GM23338 (cell line): ENCODE measurements at regions not wholly inside any gene's neighbourhood (a gene's known extent, or its start where the extent isn't known, plus 50 kb on each side); places are given as distances from the start of the nearest gene placed in this dataset.

Experiments
- ATAC-seq: fragments of 200-7000 bp; cut with Tn5 transposase; 3 replicates; pipeline ENCODE4 v1.9.1; 2020
- DNase-seq: peaks from one replicate; pipeline ENCODE4 v3.0.0-alpha.2; 2015; ENCODE audit warnings: low spot score
- H2AFZ ChIP-seq: fragments of 200-600 bp; sonication (generic); 2 replicates; pipeline ENCODE4 v1.8.0; 2016; ENCODE audit warnings: antibody characterized with exemption, mild to moderate bottlenecking, moderate library complexity
- H3F3A ChIP-seq: fragments of 200-600 bp; sonication (generic); replicated peaks from 2 replicates; pipeline ENCODE4 v1.8.0; 2017; ENCODE audit warnings: antibody characterized with exemption, mixed run types, low read depth
- H3K27ac ChIP-seq: fragments of 200-600 bp; sonication (generic); 2 replicates; pipeline ENCODE4 v1.6.1; 2016; ENCODE audit warnings: low read depth
- H3K27me3 ChIP-seq: fragments of 200-600 bp; sonication (generic); 2 replicates; pipeline ENCODE4 v1.8.0; 2016; ENCODE audit warnings: mild to moderate bottlenecking, mixed run types, moderate library complexity; ENCODE audit not compliant: insufficient read depth
- H3K36me3 ChIP-seq: fragments of 200-600 bp; sonication (generic); 2 replicates; pipeline ENCODE4 v1.8.0; 2016; ENCODE audit warnings: mild to moderate bottlenecking; ENCODE audit not compliant: insufficient read depth
- H3K4me1 ChIP-seq: fragments of 200-600 bp; sonication (generic); 2 replicates; pipeline ENCODE4 v1.8.0; 2016; ENCODE audit warnings: mild to moderate bottlenecking, moderate library complexity; ENCODE audit not compliant: insufficient read depth
- H3K4me2 ChIP-seq: fragments of 200-600 bp; sonication (generic); 2 replicates; pipeline ENCODE4 v1.7.1; 2017; ENCODE audit warnings: mixed run types
- H3K4me3 ChIP-seq: fragments of 200-600 bp; sonication (generic); 2 replicates; pipeline ENCODE4 v1.6.1; 2016; ENCODE audit warnings: mixed run types
- H3K79me2 ChIP-seq: fragments of 200-600 bp; sonication (generic); replicated peaks from 2 replicates; pipeline ENCODE4 v1.8.0; 2017; ENCODE audit warnings: mild to moderate bottlenecking; ENCODE audit not compliant: insufficient read depth
- H3K9me2 ChIP-seq: fragments of 200-600 bp; sonication (generic); 2 replicates; pipeline ENCODE4 v1.8.0; 2017; ENCODE audit not compliant: insufficient read depth
- H4K20me1 ChIP-seq: fragments of 200-600 bp; sonication (generic); replicated peaks from 2 replicates; pipeline ENCODE4 v1.8.0; 2017; ENCODE audit warnings: mild to moderate bottlenecking; ENCODE audit not compliant: insufficient read depth
- H3K27ac Mint-ChIP-seq: 2 replicates; pipeline ENCODE4 v1.8.0; 2020; ENCODE audit warnings: inconsistent platforms, mild to moderate bottlenecking, moderate library complexity, mixed read lengths
- H3K27me3 Mint-ChIP-seq: 3 replicates; pipeline ENCODE4 v1.8.0; 2022; ENCODE audit warnings: low read depth, mild to moderate bottlenecking, moderate library complexity, mixed read lengths, inconsistent platforms; ENCODE audit not compliant: insufficient read depth, poor library complexity
- H3K36me3 Mint-ChIP-seq: 3 replicates; pipeline ENCODE4 v1.8.0; 2021; ENCODE audit warnings: low read depth, mild to moderate bottlenecking, inconsistent platforms, moderate library complexity, mixed read lengths
- H3K4me1 Mint-ChIP-seq: 3 replicates; pipeline ENCODE4 v1.8.0; 2020; ENCODE audit warnings: mild to moderate bottlenecking, inconsistent platforms, mixed read lengths
- H3K4me3 Mint-ChIP-seq: 3 replicates; pipeline ENCODE4 v1.8.0; 2021; ENCODE audit warnings: moderate library complexity, mild to moderate bottlenecking, inconsistent platforms, mixed read lengths
- H3K9me3 Mint-ChIP-seq: 3 replicates; pipeline ENCODE4 v1.8.0; 2020; ENCODE audit warnings: moderate library complexity, mild to moderate bottlenecking, inconsistent platforms, mixed read lengths
- EZH2 ChIP-seq: fragments of 200-600 bp; sonication (generic); IDR thresholded peaks from one replicate; pipeline ENCODE4 v1.8.0; 2017; ENCODE audit warnings: antibody characterized with exemption, mild to moderate bottlenecking, low read depth; ENCODE audit not compliant: unreplicated experiment
- EZH2phosphoT487 ChIP-seq: fragments of 200-600 bp; sonication (generic); IDR thresholded peaks from one replicate; pipeline ENCODE4 v1.8.1; 2018; ENCODE audit warnings: antibody characterized with exemption; ENCODE audit not compliant: unreplicated experiment
- NANOG ChIP-seq: IDR thresholded peaks from 2 replicates; pipeline ENCODE4 v1.6.1; 2016; ENCODE audit warnings: antibody characterized with exemption, borderline replicate concordance
- POLR2AphosphoS5 ChIP-seq: IDR thresholded peaks from 2 replicates; pipeline ENCODE4 v1.6.1; 2016; ENCODE audit warnings: antibody characterized with exemption, low read depth
- STAT1 ChIP-seq: IDR thresholded peaks from one replicate; pipeline ENCODE4 v1.6.1; 2016; ENCODE audit warnings: antibody characterized with exemption; ENCODE audit not compliant: unreplicated experiment
- ZNF114 ChIP-seq: fragments of 250-450 bp; sonication (Bioruptor Pico); IDR thresholded peaks from 2 replicates; pipeline ENCODE4 v1.5.0; 2020; ENCODE audit warnings: mild to moderate bottlenecking, moderate library complexity
- ZNF331 ChIP-seq: fragments of 250-450 bp; sonication (Bioruptor Pico); IDR thresholded peaks from 2 replicates; pipeline ENCODE4 v1.5.0; 2020; ENCODE audit warnings: low read depth, mild to moderate bottlenecking, moderate library complexity
- TF ChIP-seq, protein P1 (sequence below): IDR thresholded peaks from 2 replicates; pipeline ENCODE4 v1.6.1; 2016; ENCODE audit warnings: antibody characterized with exemption
- TF ChIP-seq, protein P2 (sequence below): IDR thresholded peaks from one replicate; pipeline ENCODE4 v1.6.1; 2018; ENCODE audit warnings: antibody characterized with exemption; ENCODE audit not compliant: unreplicated experiment
- TF ChIP-seq, protein P3 (sequence below): fragments of 250-450 bp; sonication (Bioruptor Pico); IDR thresholded peaks from 2 replicates; pipeline ENCODE4 v1.5.0; 2020; ENCODE audit warnings: mild to moderate bottlenecking, moderate library complexity
- TF ChIP-seq, protein P4 (sequence below), 2 experiments: fragments of 200-600 bp in 1 of 2; sonication (generic) in 1 of 2; conservative IDR thresholded peaks; 2 replicates each; pipeline versions ENCODE4 v1.5.1 to v1.6.1; 2016 to 2017; ENCODE audit warnings: antibody characterized with exemption in 2 of 2, low read depth in 2 of 2, mild to moderate bottlenecking in 2 of 2, moderate library complexity in 1 of 2

GRCh38 chr6:85382541-85382940 is 67.3 kb upstream of the NT5E start:
- DNase-seq, result no peak
- no peaks in the 10 kb centered on the region for H3K36me3 ChIP-seq
- no peak overlapping the region for H3K4me2 ChIP-seq
- H3F3A ChIP-seq, result no peaks in the 10 kb centered on the region
- H3K79me2 ChIP-seq, result no peaks in the 10 kb centered on the region
- H3K27me3 Mint-ChIP-seq, result no peaks in the 10 kb centered on the region
- TF ChIP-seq, protein P1, sequence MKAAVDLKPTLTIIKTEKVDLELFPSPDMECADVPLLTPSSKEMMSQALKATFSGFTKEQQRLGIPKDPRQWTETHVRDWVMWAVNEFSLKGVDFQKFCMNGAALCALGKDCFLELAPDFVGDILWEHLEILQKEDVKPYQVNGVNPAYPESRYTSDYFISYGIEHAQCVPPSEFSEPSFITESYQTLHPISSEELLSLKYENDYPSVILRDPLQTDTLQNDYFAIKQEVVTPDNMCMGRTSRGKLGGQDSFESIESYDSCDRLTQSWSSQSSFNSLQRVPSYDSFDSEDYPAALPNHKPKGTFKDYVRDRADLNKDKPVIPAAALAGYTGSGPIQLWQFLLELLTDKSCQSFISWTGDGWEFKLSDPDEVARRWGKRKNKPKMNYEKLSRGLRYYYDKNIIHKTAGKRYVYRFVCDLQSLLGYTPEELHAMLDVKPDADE, result no peak
- TF ChIP-seq POLR2AphosphoS5 (no peak), STAT1 (no peak), NANOG (no peak), EZH2phosphoT487 (no peak), EZH2 (no peak), ZNF114 (no peak), ZNF331 (CRISPR knock-in tag) (no peak)
- TF ChIP-seq, protein P2, sequence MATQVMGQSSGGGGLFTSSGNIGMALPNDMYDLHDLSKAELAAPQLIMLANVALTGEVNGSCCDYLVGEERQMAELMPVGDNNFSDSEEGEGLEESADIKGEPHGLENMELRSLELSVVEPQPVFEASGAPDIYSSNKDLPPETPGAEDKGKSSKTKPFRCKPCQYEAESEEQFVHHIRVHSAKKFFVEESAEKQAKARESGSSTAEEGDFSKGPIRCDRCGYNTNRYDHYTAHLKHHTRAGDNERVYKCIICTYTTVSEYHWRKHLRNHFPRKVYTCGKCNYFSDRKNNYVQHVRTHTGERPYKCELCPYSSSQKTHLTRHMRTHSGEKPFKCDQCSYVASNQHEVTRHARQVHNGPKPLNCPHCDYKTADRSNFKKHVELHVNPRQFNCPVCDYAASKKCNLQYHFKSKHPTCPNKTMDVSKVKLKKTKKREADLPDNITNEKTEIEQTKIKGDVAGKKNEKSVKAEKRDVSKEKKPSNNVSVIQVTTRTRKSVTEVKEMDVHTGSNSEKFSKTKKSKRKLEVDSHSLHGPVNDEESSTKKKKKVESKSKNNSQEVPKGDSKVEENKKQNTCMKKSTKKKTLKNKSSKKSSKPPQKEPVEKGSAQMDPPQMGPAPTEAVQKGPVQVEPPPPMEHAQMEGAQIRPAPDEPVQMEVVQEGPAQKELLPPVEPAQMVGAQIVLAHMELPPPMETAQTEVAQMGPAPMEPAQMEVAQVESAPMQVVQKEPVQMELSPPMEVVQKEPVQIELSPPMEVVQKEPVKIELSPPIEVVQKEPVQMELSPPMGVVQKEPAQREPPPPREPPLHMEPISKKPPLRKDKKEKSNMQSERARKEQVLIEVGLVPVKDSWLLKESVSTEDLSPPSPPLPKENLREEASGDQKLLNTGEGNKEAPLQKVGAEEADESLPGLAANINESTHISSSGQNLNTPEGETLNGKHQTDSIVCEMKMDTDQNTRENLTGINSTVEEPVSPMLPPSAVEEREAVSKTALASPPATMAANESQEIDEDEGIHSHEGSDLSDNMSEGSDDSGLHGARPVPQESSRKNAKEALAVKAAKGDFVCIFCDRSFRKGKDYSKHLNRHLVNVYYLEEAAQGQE, result no peak
- TF ChIP-seq, protein P3, sequence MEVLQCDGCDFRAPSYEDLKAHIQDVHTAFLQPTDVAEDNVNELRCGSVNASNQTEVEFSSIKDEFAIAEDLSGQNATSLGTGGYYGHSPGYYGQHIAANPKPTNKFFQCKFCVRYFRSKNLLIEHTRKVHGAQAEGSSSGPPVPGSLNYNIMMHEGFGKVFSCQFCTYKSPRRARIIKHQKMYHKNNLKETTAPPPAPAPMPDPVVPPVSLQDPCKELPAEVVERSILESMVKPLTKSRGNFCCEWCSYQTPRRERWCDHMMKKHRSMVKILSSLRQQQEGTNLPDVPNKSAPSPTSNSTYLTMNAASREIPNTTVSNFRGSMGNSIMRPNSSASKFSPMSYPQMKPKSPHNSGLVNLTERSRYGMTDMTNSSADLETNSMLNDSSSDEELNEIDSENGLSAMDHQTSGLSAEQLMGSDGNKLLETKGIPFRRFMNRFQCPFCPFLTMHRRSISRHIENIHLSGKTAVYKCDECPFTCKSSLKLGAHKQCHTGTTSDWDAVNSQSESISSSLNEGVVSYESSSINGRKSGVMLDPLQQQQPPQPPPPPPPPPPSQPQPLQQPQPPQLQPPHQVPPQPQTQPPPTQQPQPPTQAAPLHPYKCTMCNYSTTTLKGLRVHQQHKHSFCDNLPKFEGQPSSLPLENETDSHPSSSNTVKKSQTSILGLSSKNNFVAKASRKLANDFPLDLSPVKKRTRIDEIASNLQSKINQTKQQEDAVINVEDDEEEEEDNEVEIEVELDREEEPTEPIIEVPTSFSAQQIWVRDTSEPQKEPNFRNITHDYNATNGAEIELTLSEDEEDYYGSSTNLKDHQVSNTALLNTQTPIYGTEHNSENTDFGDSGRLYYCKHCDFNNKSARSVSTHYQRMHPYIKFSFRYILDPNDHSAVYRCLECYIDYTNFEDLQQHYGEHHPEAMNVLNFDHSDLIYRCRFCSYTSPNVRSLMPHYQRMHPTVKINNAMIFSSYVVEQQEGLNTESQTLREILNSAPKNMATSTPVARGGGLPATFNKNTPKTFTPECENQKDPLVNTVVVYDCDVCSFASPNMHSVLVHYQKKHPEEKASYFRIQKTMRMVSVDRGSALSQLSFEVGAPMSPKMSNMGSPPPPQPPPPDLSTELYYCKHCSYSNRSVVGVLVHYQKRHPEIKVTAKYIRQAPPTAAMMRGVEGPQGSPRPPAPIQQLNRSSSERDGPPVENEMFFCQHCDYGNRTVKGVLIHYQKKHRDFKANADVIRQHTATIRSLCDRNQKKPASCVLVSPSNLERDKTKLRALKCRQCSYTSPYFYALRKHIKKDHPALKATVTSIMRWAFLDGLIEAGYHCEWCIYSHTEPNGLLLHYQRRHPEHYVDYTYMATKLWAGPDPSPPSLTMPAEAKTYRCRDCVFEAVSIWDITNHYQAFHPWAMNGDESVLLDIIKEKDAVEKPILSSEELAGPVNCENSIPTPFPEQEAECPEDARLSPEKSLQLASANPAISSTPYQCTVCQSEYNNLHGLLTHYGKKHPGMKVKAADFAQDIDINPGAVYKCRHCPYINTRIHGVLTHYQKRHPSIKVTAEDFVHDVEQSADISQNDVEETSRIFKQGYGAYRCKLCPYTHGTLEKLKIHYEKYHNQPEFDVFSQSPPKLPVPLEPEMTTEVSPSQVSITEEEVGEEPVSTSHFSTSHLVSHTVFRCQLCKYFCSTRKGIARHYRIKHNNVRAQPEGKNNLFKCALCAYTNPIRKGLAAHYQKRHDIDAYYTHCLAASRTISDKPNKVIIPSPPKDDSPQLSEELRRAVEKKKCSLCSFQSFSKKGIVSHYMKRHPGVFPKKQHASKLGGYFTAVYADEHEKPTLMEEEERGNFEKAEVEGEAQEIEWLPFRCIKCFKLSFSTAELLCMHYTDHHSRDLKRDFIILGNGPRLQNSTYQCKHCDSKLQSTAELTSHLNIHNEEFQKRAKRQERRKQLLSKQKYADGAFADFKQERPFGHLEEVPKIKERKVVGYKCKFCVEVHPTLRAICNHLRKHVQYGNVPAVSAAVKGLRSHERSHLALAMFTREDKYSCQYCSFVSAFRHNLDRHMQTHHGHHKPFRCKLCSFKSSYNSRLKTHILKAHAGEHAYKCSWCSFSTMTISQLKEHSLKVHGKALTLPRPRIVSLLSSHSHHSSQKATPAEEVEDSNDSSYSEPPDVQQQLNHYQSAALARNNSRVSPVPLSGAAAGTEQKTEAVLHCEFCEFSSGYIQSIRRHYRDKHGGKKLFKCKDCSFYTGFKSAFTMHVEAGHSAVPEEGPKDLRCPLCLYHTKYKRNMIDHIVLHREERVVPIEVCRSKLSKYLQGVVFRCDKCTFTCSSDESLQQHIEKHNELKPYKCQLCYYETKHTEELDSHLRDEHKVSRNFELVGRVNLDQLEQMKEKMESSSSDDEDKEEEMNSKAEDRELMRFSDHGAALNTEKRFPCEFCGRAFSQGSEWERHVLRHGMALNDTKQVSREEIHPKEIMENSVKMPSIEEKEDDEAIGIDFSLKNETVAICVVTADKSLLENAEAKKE (CRISPR knock-in tag), result no peak
- TF ChIP-seq, protein P4, sequence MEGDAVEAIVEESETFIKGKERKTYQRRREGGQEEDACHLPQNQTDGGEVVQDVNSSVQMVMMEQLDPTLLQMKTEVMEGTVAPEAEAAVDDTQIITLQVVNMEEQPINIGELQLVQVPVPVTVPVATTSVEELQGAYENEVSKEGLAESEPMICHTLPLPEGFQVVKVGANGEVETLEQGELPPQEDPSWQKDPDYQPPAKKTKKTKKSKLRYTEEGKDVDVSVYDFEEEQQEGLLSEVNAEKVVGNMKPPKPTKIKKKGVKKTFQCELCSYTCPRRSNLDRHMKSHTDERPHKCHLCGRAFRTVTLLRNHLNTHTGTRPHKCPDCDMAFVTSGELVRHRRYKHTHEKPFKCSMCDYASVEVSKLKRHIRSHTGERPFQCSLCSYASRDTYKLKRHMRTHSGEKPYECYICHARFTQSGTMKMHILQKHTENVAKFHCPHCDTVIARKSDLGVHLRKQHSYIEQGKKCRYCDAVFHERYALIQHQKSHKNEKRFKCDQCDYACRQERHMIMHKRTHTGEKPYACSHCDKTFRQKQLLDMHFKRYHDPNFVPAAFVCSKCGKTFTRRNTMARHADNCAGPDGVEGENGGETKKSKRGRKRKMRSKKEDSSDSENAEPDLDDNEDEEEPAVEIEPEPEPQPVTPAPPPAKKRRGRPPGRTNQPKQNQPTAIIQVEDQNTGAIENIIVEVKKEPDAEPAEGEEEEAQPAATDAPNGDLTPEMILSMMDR (conservative IDR thresholded peaks at IDR 0.05; ENCODE audit: low read depth in 2 of 2), result no peak
- H3K27ac ChIP-seq, result no peak overlapping the region
- H3K4me1 Mint-ChIP-seq, result no peaks in the 10 kb centered on the region
- H4K20me1 ChIP-seq, result no peaks in the 10 kb centered on the region
- H3K4me3 Mint-ChIP-seq, result no peak overlapping the region
- no peak overlapping the region for H2AFZ ChIP-seq
- H3K4me1 ChIP-seq, result no peaks in the 10 kb centered on the region
- H3K9me2 ChIP-seq, result no peaks in the 10 kb centered on the region
- H3K4me3 ChIP-seq, result no peak overlapping the region
- no peaks in the 10 kb centered on the region for H3K27me3 ChIP-seq
- no peak overlapping the region for H3K27ac Mint-ChIP-seq
- peaks cover 23% of the 10 kb centered on the region for H3K9me3 Mint-ChIP-seq
- ATAC-seq, result no peak
- H3K36me3 Mint-ChIP-seq, result peaks cover 4% of the 10 kb centered on the region; the same call in 2 of the 3 replicates
